ENCODE measurements at regions not wholly inside any gene's neighbourhood (a gene's known extent, or its start where the extent isn't known, plus 50 kb on each side); places are given as distances from the start of the nearest gene placed in this dataset.

GRCh38 chr10:62880162-62880561, 64.0 kb upstream of the EGR2 start:
- BruUV-seq (replicated peaks) = no TSS peak
- ChIA-PET CTCF (ENCODE audit: low intra/inter-chr PET ratio, low total read pairs) (no interaction called here), POLR2A (no interaction called here)
- Histone ChIP-seq H2AFZ (ENCODE audit: low read length) (no peak overlapping the region), H3K4me1 (ENCODE audit: insufficient read depth, low read length) (no peaks in the 10 kb centered on the region), H4K20me1 (ENCODE audit: insufficient read depth, low read length) (no peaks in the 10 kb centered on the region), H3K9me3 (ENCODE audit: low read length) (no peaks in the 10 kb centered on the region), H3K79me2 (ENCODE audit: insufficient read depth, low read length) (no peaks in the 10 kb centered on the region), H3K9ac (ENCODE audit: insufficient read depth, low read depth, low read length) (no peak overlapping the region), H3K36me3 (replicated peaks in 1 of 2; ENCODE audit: control insufficient read depth in 1 of 2, insufficient read depth in 2 of 2, low read length in 2 of 2) (no peaks in the 10 kb centered on the region), H3K27ac (ENCODE audit: extremely low read length, insufficient read depth, low read length) (no peak overlapping the region), H3K4me3 (replicated peaks in 1 of 3; ENCODE audit: insufficient read depth in 1 of 3, low read depth in 2 of 3, low read length in 3 of 3) (no peak overlapping the region), H3K4me2 (ENCODE audit: low read depth, low read length) (no peak overlapping the region), H3K27me3 (ENCODE audit: control insufficient read depth in 1 of 2, insufficient read depth in 2 of 2, low read length in 2 of 2) (0 out of 5 replicates have a peak, but pooled peaks cover 0 to 3% of the 10 kb centered on the region in 2 experiments)
- intact Hi-C loops (cut with micrococcal nuclease; ENCODE audit: unreplicated experiment) = no loop called here
- ATAC-seq (no peak), DNase-seq (ENCODE audit: low spot score) (no peak), FAIRE-seq (no peak)
- TF ChIP-seq RCOR2 (CRISPR knock-in tag; IDR thresholded peaks at IDR 0.05) (no peak), ZNF367 (CRISPR knock-in tag; IDR thresholded peaks at IDR 0.05; ENCODE audit: borderline replicate concordance) (no peak), RORA (CRISPR knock-in tag; IDR thresholded peaks at IDR 0.05) (no peak), SRF (IDR thresholded peaks at IDR 0.05; ENCODE audit: low read depth, low read length) (no peak), IKZF4 (CRISPR knock-in tag; IDR thresholded peaks at IDR 0.05; ENCODE audit: borderline replicate concordance, low read depth, not compliant biosample characterization) (no peak), TERF1 (CRISPR knock-in tag; IDR thresholded peaks at IDR 0.05) (no peak), ZFP41 (CRISPR knock-in tag; IDR thresholded peaks at IDR 0.05; ENCODE audit: borderline replicate concordance) (no peak)
- in situ Hi-C loops (cut with HindIII; ENCODE audit: extremely low pct_ligation_motif_present, low pct_unique_long_range_greater_than_20kb) = no loop called here
- 0% methylated on average over 3 of the region's 3 CpGs for WGBS (ENCODE audit: low lambda C conversion rate)

GRCh38 chr10:62873866-62874265, 57.7 kb upstream of the EGR2 start:
- H3K79me2 ChIP-seq (ENCODE audit: insufficient read depth, low read length) = no peaks in the 10 kb centered on the region
- TF ChIP-seq SP1 (IDR thresholded peaks at IDR 0.05) (no peak), SP1 (CRISPR knock-in tag; IDR thresholded peaks at IDR 0.05) (no peak), TMF1 (CRISPR knock-in tag; IDR thresholded peaks at IDR 0.05; ENCODE audit: low read depth) (no peak), ZNF234 (CRISPR knock-in tag; conservative IDR thresholded peaks at IDR 0.05) (no peak), HOXD1 (CRISPR knock-in tag; IDR thresholded peaks at IDR 0.05) (no peak), HIVEP1 (CRISPR knock-in tag; IDR thresholded peaks at IDR 0.05) (no peak), CSRNP1 (CRISPR knock-in tag; IDR thresholded peaks at IDR 0.05) (no peak), ZFY (CRISPR knock-in tag; IDR thresholded peaks at IDR 0.05) (no peak), MTF1 (CRISPR knock-in tag; IDR thresholded peaks at IDR 0.05) (no peak), SALL2 (CRISPR knock-in tag; IDR thresholded peaks at IDR 0.05) (no peak)
- H3K27me3 ChIP-seq (ENCODE audit: control insufficient read depth in 1 of 2, insufficient read depth in 2 of 2, low read length in 2 of 2) = no peaks in the 10 kb centered on the region
- FAIRE-seq = no peak
- 90% methylated on average over 2 of the region's 2 CpGs for WGBS (ENCODE audit: low lambda C conversion rate)
- CTCF ChIA-PET (ENCODE audit: low intra/inter-chr PET ratio, low total read pairs) = no interaction called here
- intact Hi-C loops (cut with micrococcal nuclease; ENCODE audit: unreplicated experiment) (no loop called here), in situ Hi-C loops (cut with HindIII; ENCODE audit: extremely low pct_ligation_motif_present, low pct_unique_long_range_greater_than_20kb) (no loop called here)
- no TSS peak for BruUV-seq (replicated peaks)
- ATAC-seq = no peak
- H3K9me3 ChIP-seq (ENCODE audit: low read length) = no peaks in the 10 kb centered on the region
- POLR2A ChIA-PET = no interaction called here
- H3K27ac ChIP-seq (ENCODE audit: extremely low read length, insufficient read depth, low read length) = no peak overlapping the region
- no peak overlapping the region for H3K4me3 ChIP-seq (replicated peaks in 1 of 3; ENCODE audit: insufficient read depth in 1 of 3, low read depth in 2 of 3, low read length in 3 of 3)
- no peak overlapping the region for H2AFZ ChIP-seq (ENCODE audit: low read length)
- no peaks in the 10 kb centered on the region for H3K36me3 ChIP-seq (replicated peaks in 1 of 2; ENCODE audit: control insufficient read depth in 1 of 2, insufficient read depth in 2 of 2, low read length in 2 of 2)
- no peak overlapping the region for H3K4me2 ChIP-seq (ENCODE audit: low read depth, low read length)
- no peaks in the 10 kb centered on the region for H4K20me1 ChIP-seq (ENCODE audit: insufficient read depth, low read length)
- no peaks in the 10 kb centered on the region for H3K4me1 ChIP-seq (ENCODE audit: insufficient read depth, low read length)
- no peak for DNase-seq (ENCODE audit: low spot score)
- H3K9ac ChIP-seq (ENCODE audit: insufficient read depth, low read depth, low read length) = no peak overlapping the region
